OCI-LY7 (cell line): ENCODE measurements at regions not wholly inside any gene's neighbourhood (a gene's known extent, or its start where the extent isn't known, plus 50 kb on each side); places are given as distances from the start of the nearest gene placed in this dataset.

ENCODE experiments used
- CTCF ChIP-seq: fragments of 200-600 bp; sonication (generic); conservative IDR thresholded peaks from 2 replicates; pipeline ENCODE4 v1.5.1; 2014; ENCODE audit warnings: mild to moderate bottlenecking, antibody characterized with exemption, low read length, moderate library complexity, mixed read lengths
- EZH2phosphoT487 ChIP-seq: fragments of 200-600 bp; sonication (generic); IDR thresholded peaks from 2 replicates; pipeline ENCODE4 v1.6.1; 2018; ENCODE audit warnings: low read depth, borderline replicate concordance, mild to moderate bottlenecking, mixed run types, antibody characterized with exemption, low read length, moderate library complexity, mixed read lengths

DNA sequence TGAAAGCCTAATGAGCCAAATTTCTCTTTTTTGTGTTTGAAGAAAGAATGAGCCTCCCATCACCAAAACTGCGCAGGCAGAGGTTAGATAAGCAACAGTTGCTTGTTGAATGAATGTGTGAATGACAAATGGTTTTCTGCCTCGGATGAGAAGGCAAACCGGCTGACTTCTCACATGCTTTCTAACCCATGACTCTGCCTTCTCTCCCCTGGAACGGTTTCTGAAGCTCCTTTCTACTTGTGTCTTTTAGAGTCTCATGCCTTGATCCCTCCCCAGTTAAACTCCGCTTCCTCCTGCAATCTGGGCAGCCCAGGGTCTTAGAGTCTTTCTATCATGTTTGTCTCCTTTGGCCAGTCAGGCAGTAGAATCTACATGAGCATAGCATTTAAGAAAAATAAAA is 342.1 kb upstream of the NCAM1 start:
- TF ChIP-seq CTCF: no peak
- no peak for TF ChIP-seq EZH2phosphoT487
